Lower leg skin (tissue), 3 donors: ENCODE measurements at regions not wholly inside any gene's neighbourhood (a gene's known extent, or its start where the extent isn't known, plus 50 kb on each side); places are given as distances from the start of the nearest gene placed in this dataset.

ENCODE experiments used
- POLR2A ChIP-seq, 2 donors: fragments of 450-650 bp; IDR thresholded peaks; one replicate each; pipeline ENCODE4 v1.6.1; 2016 to 2017; ENCODE audit warnings: antibody characterized with exemption in 2 of 2, mild to moderate bottlenecking in 1 of 2, moderate library complexity in 1 of 2
- TF ChIP-seq, protein P1 (sequence below), 3 donors: fragments of 450-650 bp; IDR thresholded peaks; one replicate each; pipeline ENCODE4 v1.5.1; 2016; ENCODE audit warnings: antibody characterized with exemption in 3 of 3, mild to moderate bottlenecking in 3 of 3, moderate library complexity in 2 of 3

DNA sequence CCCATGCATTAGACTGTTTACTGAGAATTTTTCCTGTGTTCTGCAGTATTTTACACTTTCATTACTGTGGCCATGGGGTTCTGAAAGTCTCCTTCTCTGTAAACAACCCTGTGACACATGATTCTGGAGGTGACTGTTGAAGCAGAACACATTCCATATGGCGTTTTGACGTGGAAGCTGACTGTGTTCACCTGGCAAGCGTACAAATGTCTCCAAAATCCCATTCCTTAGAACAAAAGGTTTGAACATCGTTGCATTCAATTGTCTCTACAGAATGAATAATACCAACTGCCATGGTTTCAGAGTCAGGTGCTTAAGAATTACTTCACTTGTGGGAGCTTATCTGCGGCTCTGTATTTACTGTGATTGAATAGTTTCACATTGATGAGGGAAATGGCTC lies 485.6 kb upstream of the TMEM132C start:
- TF ChIP-seq, protein P1, sequence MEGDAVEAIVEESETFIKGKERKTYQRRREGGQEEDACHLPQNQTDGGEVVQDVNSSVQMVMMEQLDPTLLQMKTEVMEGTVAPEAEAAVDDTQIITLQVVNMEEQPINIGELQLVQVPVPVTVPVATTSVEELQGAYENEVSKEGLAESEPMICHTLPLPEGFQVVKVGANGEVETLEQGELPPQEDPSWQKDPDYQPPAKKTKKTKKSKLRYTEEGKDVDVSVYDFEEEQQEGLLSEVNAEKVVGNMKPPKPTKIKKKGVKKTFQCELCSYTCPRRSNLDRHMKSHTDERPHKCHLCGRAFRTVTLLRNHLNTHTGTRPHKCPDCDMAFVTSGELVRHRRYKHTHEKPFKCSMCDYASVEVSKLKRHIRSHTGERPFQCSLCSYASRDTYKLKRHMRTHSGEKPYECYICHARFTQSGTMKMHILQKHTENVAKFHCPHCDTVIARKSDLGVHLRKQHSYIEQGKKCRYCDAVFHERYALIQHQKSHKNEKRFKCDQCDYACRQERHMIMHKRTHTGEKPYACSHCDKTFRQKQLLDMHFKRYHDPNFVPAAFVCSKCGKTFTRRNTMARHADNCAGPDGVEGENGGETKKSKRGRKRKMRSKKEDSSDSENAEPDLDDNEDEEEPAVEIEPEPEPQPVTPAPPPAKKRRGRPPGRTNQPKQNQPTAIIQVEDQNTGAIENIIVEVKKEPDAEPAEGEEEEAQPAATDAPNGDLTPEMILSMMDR (IDR thresholded peaks at IDR 0.05), result no peak
- TF ChIP-seq POLR2A (IDR thresholded peaks at IDR 0.05), result no peak
